HepG2 (cell line): ENCODE measurements at regions not wholly inside any gene's neighbourhood (a gene's known extent, or its start where the extent isn't known, plus 50 kb on each side); places are given as distances from the start of the nearest gene placed in this dataset.

Experiments used
- NCOA5 ChIP-seq: sonication (generic); formaldehyde crosslinking; IDR thresholded peaks from 2 replicates; pipeline ENCODE4 v1.4.0; 2020; ENCODE audit warnings: missing genetic modification reagents
- NFATC3 ChIP-seq: sonication (generic); formaldehyde crosslinking; IDR thresholded peaks from 2 replicates; pipeline ENCODE4 v1.5.1; 2020; ENCODE audit warnings: mild to moderate bottlenecking, missing genetic modification reagents
- NFE2L2 ChIP-seq: fragments of 150-350 bp; IDR thresholded peaks from 2 replicates; pipeline ENCODE4 v1.6.1; 2014; ENCODE audit warnings: low read length

DNA sequence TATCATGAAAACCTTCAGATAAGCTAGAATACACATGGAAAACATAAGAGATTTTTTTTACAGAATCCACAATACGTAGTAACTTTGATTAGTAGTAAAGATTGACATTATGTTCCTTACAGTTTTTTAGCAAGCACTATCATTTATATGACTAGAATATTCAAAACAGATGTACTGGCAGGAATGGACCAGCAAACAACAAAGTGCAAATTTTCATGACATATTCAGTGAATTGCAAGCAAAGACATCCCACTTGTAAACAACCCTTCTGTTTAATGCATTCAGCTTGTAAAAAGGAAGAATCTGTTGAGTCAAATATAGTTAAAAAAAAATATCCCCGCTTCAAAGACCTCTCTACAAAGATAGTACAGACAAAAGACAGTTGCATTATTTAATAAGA is 403.7 kb upstream of the TRAM1L1 start:
- TF ChIP-seq NFE2L2 (no peak), NFATC3 (CRISPR knock-in tag) (no peak), NCOA5 (CRISPR knock-in tag) (no peak)
